ENCODE measurements at regions not wholly inside any gene's neighbourhood (a gene's known extent, or its start where the extent isn't known, plus 50 kb on each side); places are given as distances from the start of the nearest gene placed in this dataset.

- TF ChIP-seq EZH2 (IDR thresholded peaks at IDR 0.05; ENCODE audit: insufficient read depth, low read length) (no peak), CTCF (IDR thresholded peaks at IDR 0.05; ENCODE audit: insufficient read depth, low read depth, low read length) (no peak)
Observed at GRCh38 chr21:19523061-19523460, 1119.5 kb upstream of the TMPRSS15 start.

Measured in astrocyte (in vitro differentiated cells and primary cell).